PFSK-1 (cell line): ENCODE measurements at regions not wholly inside any gene's neighbourhood (a gene's known extent, or its start where the extent isn't known, plus 50 kb on each side); places are given as distances from the start of the nearest gene placed in this dataset.

ENCODE experiments used
- POLR2AphosphoS5 ChIP-seq: IDR thresholded peaks from 2 replicates; pipeline ENCODE4 v1.6.1; 2012; ENCODE audit warnings: low read depth, mild to moderate bottlenecking, control low read depth, low read length, moderate library complexity
- SIN3A ChIP-seq: IDR thresholded peaks from 2 replicates; pipeline ENCODE4 v1.6.1; 2012; ENCODE audit warnings: mild to moderate bottlenecking, low read length, moderate library complexity, borderline replicate concordance; ENCODE audit not compliant: insufficient read depth

GRCh38 chr9:7266911-7267595, 509.3 kb downstream of the KDM4C start:
- no peak for TF ChIP-seq POLR2AphosphoS5
- no peak for TF ChIP-seq SIN3A
